HG03159 (cell line): ENCODE measurements at regions not wholly inside any gene's neighbourhood (a gene's known extent, or its start where the extent isn't known, plus 50 kb on each side); places are given as distances from the start of the nearest gene placed in this dataset.
"Not testable (repeated sequence)": the region's sequence is repeated elsewhere in the genome, so short reads cannot be mapped to it uniquely, and the experiment has no call there.

Experiments used
- ATAC-seq: cut with Tn5 transposase; IDR thresholded peaks from one replicate; pipeline ENCODE4 v1.9.1; 2021; ENCODE audit warnings: mild to moderate bottlenecking, moderate library complexity; ENCODE audit not compliant: unreplicated experiment

DNA sequence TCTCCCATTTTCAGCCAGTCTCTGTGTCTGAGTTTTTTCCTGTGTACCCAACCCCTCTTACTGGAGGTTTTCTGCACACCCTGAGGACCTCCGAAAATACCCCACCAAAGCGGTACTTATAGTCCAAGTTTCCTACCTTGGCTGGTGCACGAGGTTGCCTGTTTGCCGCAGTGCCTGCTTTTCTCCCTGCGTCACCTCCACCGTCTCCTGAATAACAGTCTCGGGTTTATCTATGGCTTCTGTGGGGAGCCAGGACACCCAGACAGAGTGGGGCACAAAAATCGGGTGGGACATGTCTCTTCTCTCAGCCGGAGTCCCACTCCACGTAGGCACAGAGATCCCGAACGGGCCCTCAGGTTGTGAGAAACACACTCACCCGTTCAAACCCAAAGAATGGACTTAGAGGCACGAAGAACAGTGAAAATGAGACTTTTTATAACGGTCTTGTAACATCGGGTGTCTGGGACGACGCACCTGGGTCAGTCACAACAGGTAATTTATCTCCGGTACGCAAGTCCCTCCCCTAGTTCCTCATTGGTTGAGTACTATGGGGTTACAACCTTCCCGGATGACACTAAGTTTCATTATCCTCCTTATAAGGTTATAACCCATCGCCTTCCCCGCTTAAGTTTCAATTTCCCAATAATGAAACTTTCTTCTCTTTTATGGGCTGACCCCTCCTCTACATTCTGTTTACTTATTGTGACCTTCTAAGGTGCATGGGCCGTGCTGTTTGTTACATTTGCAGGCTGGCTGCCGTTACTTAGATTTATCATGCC is 970.2 kb upstream of the COX7C start:
- ATAC-seq: no peak

DNA sequence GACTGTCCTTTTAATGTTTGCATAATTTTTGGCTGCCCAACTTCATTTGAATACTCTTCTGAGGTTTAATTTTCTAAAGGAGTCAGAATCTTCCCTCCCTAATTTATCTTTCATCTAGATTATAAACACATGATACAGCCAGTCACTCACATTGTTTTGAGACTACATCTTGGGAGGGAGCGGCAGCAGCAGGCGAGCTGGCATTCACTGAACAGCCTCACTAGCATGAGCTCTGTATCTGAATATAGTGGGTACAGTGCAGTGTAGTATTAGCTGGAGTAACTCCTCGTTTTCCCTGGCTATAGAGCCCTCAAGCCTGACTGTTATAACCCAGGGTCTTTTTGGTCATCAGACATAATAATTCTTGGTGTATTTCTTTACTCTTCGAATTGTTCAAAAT is 969.2 kb upstream of the COX7C start:
- ATAC-seq: no peak

DNA sequence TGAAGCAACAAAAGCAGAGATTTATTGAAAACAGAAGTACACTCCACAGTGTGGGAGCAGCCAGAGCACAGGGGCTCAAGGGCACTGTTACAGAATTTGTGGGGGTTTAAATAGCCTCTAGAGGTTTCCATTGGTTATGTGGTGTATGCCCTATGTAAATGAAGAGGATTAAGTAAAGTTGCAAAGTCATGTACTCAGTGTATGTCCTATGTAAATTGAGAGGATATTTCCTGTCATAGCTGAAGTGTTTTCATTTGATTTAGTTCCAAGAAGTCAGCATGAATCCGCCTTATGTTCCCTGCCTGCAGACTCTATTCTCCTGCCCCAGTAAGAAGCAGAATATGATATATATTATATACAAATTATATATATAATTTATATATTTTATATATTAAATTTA is 966.0 kb upstream of the COX7C start:
- ATAC-seq: no peak

DNA sequence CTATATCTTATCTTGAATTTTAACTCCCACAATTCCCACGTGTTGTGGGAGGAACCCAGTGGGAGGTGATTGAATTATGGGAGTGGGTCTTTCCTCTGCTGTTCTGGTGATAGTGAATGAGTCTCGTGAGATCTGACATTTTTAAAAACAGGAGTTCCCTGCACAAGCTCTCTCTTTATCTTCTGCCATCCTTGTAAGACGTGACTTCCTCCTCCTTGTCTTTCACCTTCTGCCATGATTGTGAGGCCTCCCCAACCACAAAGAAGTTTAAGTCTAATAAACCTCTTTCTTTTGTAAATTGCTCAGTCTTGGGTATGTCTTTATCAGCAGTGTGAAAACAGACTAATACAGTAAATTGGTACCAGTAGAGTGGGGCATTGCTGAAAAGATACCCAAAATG is 963.6 kb upstream of the COX7C start:
- not testable (repeated sequence) for ATAC-seq

DNA sequence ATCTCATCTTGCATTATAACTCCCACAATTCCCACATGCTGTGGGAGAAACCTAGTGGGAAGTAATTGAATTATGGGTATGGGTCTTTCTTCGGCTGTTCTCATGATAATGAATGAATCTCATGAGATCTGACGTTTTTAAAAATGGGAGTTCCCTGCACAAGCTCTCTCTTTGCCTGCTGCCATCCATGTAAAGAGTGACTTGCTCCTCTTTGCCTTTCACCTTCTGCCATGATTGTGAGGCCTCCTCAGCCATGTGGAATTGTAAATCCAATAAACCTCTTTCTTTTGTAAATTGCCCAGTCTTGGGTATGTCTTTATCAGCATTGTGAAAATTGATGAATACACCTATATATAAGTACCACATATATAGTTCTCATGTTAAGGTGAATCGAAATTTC is 961.7 kb upstream of the COX7C start:
- ATAC-seq: no peak

DNA sequence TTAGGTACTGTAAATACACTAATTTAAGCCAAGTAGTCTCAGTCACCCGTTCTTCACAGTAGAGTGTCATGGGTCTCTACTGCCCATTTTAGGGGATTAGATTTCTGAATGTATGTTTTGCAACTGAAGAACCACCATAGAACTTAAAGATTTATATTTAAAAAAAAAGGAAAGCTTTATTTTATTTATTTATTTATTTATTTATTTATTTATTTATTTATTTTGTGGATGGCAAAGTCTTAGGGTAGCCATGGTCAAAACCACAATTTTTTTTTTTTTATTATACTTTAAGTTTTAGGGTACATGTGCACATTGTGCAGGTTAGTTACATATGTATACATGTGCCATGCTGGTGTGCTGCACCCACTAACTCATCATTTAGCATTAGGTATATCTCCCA is 960.4 kb upstream of the COX7C start:
- not testable (repeated sequence) for ATAC-seq

DNA sequence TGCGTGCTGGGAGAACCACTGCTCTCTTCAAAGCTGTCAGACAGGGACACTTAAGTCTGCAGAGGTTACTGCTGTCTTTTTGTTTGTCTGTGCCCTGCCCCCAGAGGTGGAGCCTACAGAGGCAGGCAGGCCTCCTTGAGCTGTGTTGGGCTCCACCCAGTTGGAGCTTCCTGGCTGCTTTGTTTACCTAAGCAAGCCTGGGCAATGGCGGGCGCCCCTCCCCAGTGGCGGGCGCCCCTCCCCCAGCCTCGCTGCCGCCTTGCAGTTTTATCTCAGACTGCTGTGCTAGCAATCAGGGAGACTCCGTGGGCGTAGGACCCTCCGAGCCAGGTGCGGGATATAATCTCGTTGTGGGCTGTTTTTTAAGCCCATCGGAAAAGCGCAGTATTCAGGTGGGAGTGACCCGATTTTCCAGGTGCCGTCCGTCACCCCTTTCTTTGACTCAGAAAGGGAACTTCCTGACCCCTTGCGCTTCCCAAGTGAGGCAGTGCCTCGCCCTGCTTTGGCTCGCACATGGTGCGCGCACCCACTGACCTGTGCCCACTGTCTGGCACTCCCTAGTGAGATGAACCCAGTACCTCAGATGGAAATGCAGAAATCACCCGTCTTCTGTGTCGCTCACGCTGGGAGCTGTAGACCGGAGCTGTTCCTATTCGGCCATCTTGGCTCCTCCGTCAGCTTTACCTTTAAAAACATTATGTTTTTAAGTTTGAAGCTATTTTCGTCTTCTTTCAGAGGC is 954.6 kb upstream of the COX7C start:
- not testable (repeated sequence) for ATAC-seq

DNA sequence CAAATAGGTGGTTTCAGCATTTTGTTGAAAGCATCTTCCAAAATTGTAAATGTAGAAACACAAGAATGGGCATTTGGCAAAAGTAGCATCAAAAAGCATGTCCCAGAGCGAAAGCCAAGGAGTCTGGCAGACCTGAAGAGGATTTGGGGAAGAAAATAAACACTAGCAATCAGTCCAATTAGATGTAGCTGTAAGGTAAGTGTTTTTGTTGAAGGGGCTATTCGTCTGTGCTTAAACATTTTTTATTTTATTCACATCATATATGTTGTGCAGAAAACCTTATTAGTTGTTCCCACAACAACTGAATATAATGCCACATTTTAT is 954.1 kb upstream of the COX7C start:
- no peak for ATAC-seq

DNA sequence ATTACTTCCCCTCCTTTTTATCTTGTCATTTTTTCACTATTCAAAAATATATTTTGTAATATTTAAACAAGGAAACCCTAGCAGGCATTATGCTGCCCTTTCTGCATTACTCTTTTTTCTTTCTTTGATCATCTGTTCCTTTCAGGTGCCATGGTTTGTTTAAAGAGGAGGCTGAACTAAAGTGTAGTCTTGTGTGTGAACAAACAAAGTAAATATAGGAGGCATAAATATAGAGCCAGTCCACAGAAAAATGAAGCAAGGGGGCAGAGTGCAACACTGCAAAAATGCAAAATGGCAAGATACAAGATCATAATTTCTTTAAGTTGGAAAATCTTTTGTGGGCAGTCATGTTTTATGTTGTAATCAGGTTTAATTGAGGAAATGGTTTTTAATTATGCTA is 947.3 kb upstream of the COX7C start:
- no peak for ATAC-seq

DNA sequence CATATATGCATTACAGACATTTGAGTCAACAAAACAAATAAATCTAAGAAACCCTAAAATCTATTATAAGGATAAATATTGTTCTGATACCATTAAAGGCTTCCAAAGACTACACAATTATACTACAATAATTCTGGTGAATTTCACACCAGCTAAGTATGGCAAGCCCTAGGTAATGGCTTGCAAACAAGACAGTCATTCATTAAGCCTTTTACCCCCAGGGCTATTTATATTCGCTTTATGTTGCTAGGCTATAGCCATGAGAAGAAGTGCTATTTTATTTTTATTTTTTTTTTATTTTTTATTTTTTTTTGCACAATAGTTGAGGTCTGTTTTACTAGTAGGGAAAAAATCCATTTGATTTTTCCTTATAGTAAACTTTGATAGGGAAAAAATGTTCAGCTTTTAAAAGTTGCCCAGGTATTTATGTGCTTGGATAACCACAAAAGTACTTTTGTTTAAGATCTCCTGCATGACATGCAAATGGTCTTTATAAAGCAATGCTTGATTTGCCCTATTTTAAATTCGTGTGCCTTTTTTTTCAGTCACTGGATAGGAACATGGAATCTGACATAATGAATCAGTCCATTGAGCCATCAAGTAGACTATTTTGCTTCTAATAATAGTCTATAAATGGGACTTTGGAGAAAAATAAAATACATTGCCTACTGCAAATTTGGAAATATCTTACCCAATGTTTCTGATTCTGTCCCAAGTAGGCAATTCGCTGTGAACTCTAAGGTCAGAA is 946.3 kb upstream of the COX7C start:
- no peak for ATAC-seq

DNA sequence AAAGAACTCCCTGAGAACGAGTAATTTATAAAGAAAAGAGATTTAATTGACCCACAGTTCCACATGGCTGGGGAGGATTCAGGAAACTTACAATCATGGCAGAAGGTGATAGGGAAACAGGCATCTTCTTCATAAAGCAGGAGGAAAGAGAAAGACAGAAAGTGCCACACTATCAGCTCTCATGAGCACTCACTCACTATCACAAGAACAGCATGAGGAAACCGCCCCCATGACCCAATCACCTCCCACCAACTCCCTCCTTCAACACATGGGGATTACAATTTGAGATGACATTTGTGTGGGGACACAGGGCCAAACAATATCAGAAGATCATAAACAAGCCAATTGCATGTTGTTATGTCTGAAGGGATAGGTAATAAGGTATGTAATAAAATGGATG is 935.9 kb upstream of the COX7C start:
- no peak for ATAC-seq

DNA sequence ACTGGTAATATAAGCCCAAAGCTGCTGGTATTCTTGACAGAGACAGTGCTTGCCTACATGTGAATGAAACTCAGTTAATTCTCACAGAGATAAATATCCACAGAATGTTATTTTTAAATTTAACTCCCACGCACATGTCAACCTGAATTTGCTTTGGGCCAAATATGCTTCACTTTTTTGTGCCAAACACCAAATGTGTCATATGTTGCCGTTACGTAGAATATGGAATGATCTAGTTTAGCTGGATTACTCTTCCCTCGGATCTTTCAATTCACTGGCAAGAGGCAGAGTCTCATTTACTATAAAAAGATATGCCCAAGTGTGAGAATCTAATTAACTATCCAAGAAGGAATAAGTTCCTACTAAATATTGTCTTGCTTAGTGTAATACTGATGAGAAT is 933.4 kb upstream of the COX7C start:
- no peak for ATAC-seq

DNA sequence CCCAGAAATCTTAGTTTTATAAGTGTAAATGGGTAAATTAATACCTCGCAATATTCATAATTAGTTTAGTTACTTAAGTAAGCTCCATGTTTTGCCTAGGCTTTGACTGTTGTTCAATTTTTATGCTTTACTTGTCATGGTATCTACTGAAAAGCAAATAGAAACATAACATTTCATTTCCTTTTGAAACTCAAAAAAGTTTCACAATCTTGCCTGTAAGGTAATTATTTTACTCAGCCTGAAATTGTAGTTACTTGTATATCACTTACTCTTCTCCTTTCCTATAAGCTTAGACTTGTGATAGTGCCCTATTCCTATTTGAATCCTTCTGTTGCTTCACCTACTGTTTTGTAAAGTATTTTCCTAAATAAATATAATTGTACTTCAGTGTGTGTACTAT is 914.4 kb upstream of the COX7C start:
- ATAC-seq: no peak

DNA sequence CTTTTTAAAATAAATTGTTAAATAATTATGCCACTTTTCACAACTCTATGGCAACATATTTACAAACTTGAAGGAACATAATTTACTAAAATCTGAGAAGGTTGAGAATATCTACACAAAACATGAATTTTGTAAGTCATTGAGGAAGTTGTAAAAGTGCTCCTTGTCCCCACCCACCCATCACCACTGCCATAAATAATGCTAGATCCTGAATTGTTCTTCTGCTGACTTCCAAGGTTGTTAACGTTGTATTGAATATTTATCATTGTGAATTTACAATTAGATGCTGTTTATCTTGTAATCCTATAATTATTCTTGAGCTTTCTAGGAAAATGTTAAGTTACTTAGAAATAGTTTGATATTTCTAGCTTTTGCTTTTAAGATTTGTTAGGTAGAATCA is 908.0 kb upstream of the COX7C start:
- no peak for ATAC-seq

DNA sequence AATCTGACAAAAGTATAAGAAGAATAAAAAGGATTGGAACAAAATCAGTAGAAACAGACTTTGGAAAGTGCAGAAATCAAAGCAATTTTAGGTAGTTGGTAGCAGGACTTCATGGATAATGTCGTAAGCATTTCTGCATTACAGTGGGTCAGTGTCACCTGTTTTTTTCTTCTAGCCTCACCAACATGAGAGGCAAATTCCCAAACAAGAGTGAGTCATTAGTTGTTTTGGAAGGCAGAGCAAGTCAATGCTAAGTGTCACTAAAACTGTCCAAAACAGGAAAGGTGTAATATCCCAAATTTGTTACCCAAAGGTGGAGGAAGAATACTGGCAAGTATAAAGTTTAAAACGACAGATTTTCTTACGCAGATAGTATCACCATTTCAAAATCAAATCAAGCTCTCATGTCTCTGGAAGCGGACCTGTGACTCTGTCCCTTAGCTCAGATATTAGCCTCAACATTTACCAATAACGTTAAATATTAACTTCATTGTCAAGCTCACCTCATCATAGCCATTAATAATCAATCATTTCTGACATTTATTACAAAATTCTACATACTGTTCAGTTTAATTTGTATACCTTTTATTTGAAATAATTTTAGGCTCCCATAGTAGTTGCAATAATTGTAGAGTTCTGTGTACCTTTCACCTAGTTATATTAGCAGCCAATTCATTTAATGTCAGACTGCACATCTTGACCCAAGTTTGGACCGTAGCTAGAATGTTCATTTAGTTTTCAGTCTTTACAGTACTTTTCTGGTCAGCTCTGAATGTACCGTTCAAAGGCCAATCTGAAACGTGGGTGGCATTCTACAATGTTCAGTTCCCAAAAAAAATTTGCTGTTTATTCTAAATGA is 901.2 kb upstream of the COX7C start:
- ATAC-seq: no peak

DNA sequence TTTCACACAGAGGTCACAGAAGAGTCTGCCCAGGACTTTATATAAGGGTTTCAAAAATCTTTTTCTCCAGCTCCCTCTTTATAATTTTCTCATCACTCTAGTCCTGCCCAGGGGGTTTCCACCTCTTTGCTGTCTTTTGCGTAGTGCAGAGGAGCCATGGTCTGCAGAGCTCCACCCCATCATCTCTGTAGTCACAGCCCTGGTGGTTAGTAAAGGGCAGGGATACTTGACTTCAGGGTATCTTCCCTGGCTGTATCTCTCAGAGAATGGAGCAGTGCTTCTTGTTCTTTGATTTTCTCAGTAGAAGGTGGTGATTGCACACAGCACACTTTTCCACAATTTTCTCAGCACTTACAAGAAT is 900.6 kb upstream of the COX7C start:
- ATAC-seq: no peak

DNA sequence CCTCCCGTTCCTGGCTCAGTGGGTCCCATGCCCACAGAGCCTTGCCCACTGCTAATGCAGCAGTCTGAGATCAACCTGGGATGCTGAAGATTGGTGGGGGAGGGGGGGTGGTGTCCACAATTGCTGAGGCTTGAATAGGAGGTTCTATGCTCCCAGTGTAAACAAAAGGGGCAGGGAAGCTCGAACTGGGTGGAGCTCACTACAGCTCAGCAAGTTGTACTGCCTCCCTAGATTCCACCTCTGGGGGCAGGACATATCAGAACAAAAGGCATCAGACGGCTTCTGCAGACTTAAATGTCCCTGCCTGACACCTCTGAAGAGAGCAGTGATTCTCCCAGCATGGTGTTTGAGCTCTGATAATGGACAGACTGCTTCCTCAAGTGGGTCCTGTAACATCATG is 885.6 kb upstream of the COX7C start:
- no peak for ATAC-seq

DNA sequence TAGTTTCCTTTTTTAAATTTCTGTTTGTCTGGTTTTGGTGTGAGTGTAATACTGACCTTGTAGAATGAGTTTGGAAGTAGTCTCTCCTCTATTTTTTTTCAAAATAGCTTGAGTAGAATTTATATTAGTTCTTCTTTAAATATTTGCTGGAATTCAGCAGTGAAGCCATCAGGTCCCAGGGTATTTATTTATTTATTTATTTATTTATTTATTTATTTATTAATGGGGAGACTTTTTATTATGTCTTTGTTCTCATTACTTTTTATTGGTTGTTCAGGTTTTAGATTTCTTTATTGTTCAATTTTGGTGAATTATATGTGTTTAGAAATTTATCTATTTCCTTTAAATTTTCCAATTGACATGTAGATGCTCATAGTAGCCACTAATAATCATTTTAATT is 875.8 kb upstream of the COX7C start:
- ATAC-seq: no peak

DNA sequence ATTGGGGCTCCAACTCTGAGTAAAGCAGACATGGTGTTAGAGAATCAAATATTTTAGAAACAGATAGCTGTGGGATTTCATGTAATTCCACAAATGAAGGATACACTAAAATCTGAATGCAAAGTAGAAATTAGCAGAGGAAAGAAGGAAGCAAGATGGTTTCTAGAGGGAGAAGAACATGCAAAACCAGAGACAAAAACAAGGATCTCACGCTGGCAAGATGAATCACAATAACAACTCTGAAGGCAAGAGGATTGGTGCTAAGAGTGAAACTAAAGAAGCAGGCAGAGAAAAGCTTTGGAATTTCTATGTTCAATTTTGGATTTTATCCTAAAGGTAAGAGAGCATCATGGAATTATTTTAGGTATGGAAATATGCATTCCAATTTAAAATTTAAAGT is 857.2 kb upstream of the COX7C start:
- no peak for ATAC-seq

DNA sequence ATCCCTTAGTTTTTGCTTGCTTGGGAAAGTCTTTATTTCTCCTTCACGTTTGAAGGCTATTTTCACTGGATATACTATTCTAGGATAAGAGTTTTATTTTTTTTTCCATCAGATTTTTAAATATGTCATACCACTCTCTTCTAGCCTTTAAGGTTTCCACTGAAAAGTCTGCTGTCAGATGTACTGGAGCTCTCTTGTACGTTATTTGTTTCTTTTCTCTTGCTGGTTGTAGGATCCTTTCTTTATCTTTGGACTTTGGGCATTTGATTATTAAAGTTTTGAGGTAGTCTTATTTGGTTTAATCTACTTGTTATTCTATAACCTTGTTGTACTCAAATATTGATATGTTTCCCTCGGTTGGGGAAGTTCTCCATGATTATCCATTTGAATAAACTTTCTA is 848.4 kb upstream of the COX7C start:
- ATAC-seq: no peak

DNA sequence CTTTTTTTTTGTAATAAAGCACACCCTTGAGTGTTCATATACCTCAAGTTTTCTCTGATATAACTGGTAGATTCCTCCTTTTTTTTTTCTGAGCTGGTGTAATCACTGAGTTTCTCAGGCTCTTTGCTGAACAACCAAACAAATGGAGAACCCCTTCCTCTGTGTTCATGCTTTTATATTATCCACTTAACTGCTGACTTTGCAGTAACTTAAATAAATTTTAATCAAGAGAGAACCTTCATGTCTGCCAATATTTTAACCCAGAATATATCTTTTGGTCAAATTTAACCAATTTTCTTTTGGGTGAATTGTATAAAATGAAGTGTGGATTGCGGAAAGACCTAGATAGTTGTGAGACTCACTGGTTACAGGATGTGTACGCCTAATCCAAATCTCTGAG is 833.0 kb upstream of the COX7C start:
- no peak for ATAC-seq
